SK-N-SH (cell line): ENCODE measurements at regions not wholly inside any gene's neighbourhood (a gene's known extent, or its start where the extent isn't known, plus 50 kb on each side); places are given as distances from the start of the nearest gene placed in this dataset.

Experiments used
- CHD2 ChIP-seq: fragments of 150-350 bp; IDR thresholded peaks from 2 replicates; pipeline ENCODE4 v1.6.1; 2018; ENCODE audit warnings: low read length; ENCODE audit not compliant: partially characterized antibody
- CTCF ChIP-seq: fragments of 200-600 bp; sonication (generic); IDR thresholded peaks from 2 replicates; pipeline ENCODE4 v1.6.1; 2017; ENCODE audit warnings: antibody characterized with exemption, mild to moderate bottlenecking, moderate library complexity
- EP300 ChIP-seq, 2 experiments: IDR thresholded peaks; 2 replicates each; pipeline versions ENCODE4 v1.4.0 to v1.6.1; 2012; ENCODE audit warnings: borderline replicate concordance in 1 of 2, low read depth in 1 of 2, low read length in 1 of 2
- JUND ChIP-seq: IDR thresholded peaks from 2 replicates; pipeline ENCODE4 v1.4.0; 2012
- MAX ChIP-seq: IDR thresholded peaks from 2 replicates; pipeline ENCODE4 v1.4.0; 2012; ENCODE audit warnings: low read depth
- MXI1 ChIP-seq: IDR thresholded peaks from 2 replicates; pipeline ENCODE4 v1.6.1; 2012; ENCODE audit warnings: mild to moderate bottlenecking, low read depth, low read length, improper control_type of control experiment
- SMC3 ChIP-seq: IDR thresholded peaks from 2 replicates; pipeline ENCODE4 v1.6.1; 2012; ENCODE audit warnings: low read depth, low read length, improper control_type of control experiment
- TAF1 ChIP-seq: IDR thresholded peaks from 2 replicates; pipeline ENCODE4 v1.6.1; 2012; ENCODE audit warnings: low read depth, mild to moderate bottlenecking, low read length, moderate library complexity, borderline replicate concordance
- USF1 ChIP-seq: IDR thresholded peaks from 2 replicates; pipeline ENCODE4 v1.4.0; 2012; ENCODE audit warnings: low read depth, borderline replicate concordance
- YY1 ChIP-seq: IDR thresholded peaks from 2 replicates; pipeline ENCODE4 v1.4.0; 2012; ENCODE audit warnings: low read depth, mild to moderate bottlenecking

GRCh38 chr6:74507649-74508048 lies 698.2 kb downstream of the COL12A1 start:
- TF ChIP-seq JUND (no peak), MAX (no peak), CTCF (no peak), CHD2 (no peak), TAF1 (no peak), SMC3 (no peak), MXI1 (no peak), USF1 (no peak), EP300 (IDR thresholded peaks at IDR 0.05; ENCODE audit: borderline replicate concordance in 1 of 2, low read depth in 1 of 2, low read length in 1 of 2) (no peak), YY1 (no peak)
